ENCODE measurements at regions not wholly inside any gene's neighbourhood (a gene's known extent, or its start where the extent isn't known, plus 50 kb on each side); places are given as distances from the start of the nearest gene placed in this dataset.

DNA sequence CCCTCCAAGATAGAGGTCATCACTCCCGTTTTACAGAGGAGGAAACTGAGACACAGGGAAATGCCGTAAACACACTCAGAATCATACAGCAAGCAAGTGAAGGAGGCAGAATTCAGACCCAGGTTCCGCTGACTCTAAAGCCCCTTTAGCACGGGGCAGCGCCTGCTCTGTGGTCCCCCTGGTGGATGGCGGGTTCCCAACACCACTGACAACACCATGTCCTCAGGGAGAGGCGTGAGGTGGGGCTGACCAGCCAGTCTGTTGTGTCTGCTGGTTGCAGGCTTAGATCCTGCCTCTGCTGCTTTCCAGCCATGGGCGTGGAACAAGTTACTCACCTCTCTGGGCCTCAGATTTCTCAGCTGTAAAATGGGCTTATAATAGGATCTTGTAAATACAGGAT, 617.3 kb downstream of the MATN1 start:
- ATAC-seq (peak in 4 of 8 donors; percentile 41 to 63 (median 50)), DNase-seq (no peak)
- Histone ChIP-seq H3K27me3 (peaks cover 0 to 95% (median 74%) of the 10 kb centered on the region in 7 donors), H3K27ac (no peak overlapping the region), H3K4me1 (no peaks in the 10 kb centered on the region), H3K9me3 (no peaks in the 10 kb centered on the region), H3K36me3 (no peaks in the 10 kb centered on the region), H3K4me3 (no peak overlapping the region)
- 29 to 30% methylated on average over 8 of the region's 8 CpGs for WGBS, 2 donors
- intact Hi-C loops (cut with DNase I) = loop anchor here in 6 of 10 donors (2.0 to 10.0 kb wide), 6 partner anchors 191 to 871 kb away; partner anchors contain the start of genes PTPRU (in 3 of the 6) and MECR (in 1 of the 6)
- TF ChIP-seq, protein P1, sequence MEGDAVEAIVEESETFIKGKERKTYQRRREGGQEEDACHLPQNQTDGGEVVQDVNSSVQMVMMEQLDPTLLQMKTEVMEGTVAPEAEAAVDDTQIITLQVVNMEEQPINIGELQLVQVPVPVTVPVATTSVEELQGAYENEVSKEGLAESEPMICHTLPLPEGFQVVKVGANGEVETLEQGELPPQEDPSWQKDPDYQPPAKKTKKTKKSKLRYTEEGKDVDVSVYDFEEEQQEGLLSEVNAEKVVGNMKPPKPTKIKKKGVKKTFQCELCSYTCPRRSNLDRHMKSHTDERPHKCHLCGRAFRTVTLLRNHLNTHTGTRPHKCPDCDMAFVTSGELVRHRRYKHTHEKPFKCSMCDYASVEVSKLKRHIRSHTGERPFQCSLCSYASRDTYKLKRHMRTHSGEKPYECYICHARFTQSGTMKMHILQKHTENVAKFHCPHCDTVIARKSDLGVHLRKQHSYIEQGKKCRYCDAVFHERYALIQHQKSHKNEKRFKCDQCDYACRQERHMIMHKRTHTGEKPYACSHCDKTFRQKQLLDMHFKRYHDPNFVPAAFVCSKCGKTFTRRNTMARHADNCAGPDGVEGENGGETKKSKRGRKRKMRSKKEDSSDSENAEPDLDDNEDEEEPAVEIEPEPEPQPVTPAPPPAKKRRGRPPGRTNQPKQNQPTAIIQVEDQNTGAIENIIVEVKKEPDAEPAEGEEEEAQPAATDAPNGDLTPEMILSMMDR (IDR thresholded peaks at IDR 0.05) = peak; percentile 21 to 59 (median 47)

DNA sequence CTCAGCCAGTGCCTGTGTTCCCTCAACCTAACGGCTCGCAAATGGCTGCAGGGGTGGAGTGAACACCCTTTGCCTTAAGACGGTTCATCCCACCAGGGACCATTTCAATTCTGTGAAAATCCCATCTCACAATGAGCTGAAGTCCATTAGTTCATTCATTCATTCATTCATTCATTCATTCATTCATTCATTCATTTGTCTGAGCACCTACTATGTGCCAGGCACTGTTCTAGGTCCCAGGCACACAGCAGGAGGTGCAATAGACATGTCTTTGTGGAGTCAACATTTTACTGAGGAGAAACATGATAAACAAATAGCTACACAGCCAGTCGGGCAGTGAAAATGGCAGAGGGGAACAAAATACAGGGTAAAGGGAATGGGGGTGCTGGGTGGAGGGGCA, 618.8 kb downstream of the MATN1 start:
- Histone ChIP-seq H3K9me3 (no peaks in the 10 kb centered on the region), H3K4me3 (no peak overlapping the region), H3K36me3 (no peaks in the 10 kb centered on the region), H3K27me3 (peaks cover 0 to 94% (median 69%) of the 10 kb centered on the region in 7 donors), H3K4me1 (no peaks in the 10 kb centered on the region), H3K27ac (no peak overlapping the region)
- no peak for DNase-seq
- 83 to 93% methylated on average over 4 of the region's 4 CpGs for WGBS, 2 donors
- ATAC-seq = no peak
- intact Hi-C loops (cut with DNase I) = loop anchor here in 5 of 10 donors (5.0 to 10.0 kb wide), 5 partner anchors 190 to 870 kb away; partner anchors contain the start of genes MECR (in 1 of the 5) and PTPRU (in 1 of the 5)
- TF ChIP-seq, protein P1 (IDR thresholded peaks at IDR 0.05) = no peak

GRCh38 chr1:30103708-30104411, 619.5 kb downstream of the MATN1 start:
- Histone ChIP-seq H3K9me3 (no peaks in the 10 kb centered on the region), H3K36me3 (no peaks in the 10 kb centered on the region), H3K27ac (no peak overlapping the region), H3K4me1 (no peaks in the 10 kb centered on the region), H3K27me3 (peaks cover 0 to 91% (median 62%) of the 10 kb centered on the region in 7 donors), H3K4me3 (no peak overlapping the region)
- DNase-seq = no peak
- TF ChIP-seq, protein P1 (IDR thresholded peaks at IDR 0.05) = no peak
- WGBS, 2 donors = 30 to 34% methylated on average over 14 of the region's 14 CpGs
- intact Hi-C loops (cut with DNase I) = loop anchor here in 5 of 10 donors (5.0 to 10.0 kb wide), 5 partner anchors 189 to 869 kb away; partner anchors contain the start of genes MECR (in 1 of the 5) and PTPRU (in 1 of the 5)
- no peak for ATAC-seq

DNA sequence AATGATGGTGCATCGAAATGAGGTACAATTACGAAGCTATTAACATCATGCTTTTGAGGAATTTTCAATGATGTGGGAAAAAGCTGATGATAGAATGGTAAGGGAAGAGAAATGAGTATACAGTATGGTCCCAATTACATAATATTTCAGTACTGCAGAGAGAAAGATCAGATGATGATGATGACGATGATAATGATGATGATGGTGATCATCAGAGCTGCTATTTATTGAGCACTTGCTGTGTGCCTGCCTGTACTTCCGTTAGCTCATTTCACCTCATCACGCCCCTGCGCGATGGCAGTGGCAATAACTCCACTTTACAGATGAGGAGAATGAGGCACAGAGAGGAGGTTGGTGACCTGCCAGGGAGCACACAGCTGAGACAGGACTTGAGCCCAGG, 620.8 kb downstream of the MATN1 start:
- intact Hi-C loops (cut with DNase I) = loop anchor here in 5 of 10 donors (5.0 to 10.0 kb wide), 5 partner anchors 188 to 868 kb away; partner anchors contain the start of genes MECR (in 1 of the 5) and PTPRU (in 1 of the 5)
- Histone ChIP-seq H3K9me3 (no peaks in the 10 kb centered on the region), H3K27ac (no peak overlapping the region), H3K4me1 (no peaks in the 10 kb centered on the region), H3K27me3 (peaks cover 0 to 79% (median 51%) of the 10 kb centered on the region in 7 donors), H3K4me3 (no peak overlapping the region), H3K36me3 (no peaks in the 10 kb centered on the region)
- DNase-seq (no peak), ATAC-seq (no peak)
- 95% methylated on average over 7 of the region's 7 CpGs for WGBS, 2 donors
- TF ChIP-seq, protein P1 (IDR thresholded peaks at IDR 0.05) = no peak

Measured in heart right ventricle (tissue), 16 donors.